Stomach (tissue), 4 donors: ENCODE measurements at regions not wholly inside any gene's neighbourhood (a gene's known extent, or its start where the extent isn't known, plus 50 kb on each side); places are given as distances from the start of the nearest gene placed in this dataset.

Source experiments
- POLR2AphosphoS5 ChIP-seq, 3 donors: sonication (generic); formaldehyde crosslinking; IDR thresholded peaks; one replicate each; pipeline ENCODE4 v1.6.1; 2016; ENCODE audit warnings: antibody characterized with exemption in 3 of 3
- TF ChIP-seq, protein P1 (sequence below), 7 experiments: fragments of 450-650 bp in 4 of 7; fragments of 200-600 bp in 3 of 7; sonication (generic) in 3 of 7; IDR thresholded peaks; one replicate each; pipeline ENCODE4 v1.5.1; 2016 to 2019; ENCODE audit warnings: antibody characterized with exemption in 7 of 7, control low read depth in 2 of 7, mild to moderate bottlenecking in 1 of 7

DNA sequence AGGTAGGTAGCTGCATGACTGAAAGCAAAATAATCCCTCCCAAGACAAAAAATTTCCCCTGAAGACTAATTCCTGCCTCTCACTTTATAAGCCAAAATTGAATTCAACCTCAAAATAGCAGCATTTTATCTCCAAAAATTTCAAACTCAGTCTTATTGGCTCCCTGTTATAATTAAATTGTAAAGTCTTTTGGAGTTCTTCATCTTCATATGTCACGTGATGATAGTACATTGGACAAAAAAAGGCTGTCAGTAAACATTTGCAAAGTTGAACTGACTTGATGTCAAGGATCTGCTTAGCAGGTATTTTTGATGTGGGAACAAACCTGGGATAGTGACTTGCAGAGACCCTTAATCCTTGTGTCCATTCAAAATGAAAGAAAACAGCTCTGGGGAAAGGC lies 98.4 kb upstream of the SPRED1 start:
- TF ChIP-seq, protein P1, sequence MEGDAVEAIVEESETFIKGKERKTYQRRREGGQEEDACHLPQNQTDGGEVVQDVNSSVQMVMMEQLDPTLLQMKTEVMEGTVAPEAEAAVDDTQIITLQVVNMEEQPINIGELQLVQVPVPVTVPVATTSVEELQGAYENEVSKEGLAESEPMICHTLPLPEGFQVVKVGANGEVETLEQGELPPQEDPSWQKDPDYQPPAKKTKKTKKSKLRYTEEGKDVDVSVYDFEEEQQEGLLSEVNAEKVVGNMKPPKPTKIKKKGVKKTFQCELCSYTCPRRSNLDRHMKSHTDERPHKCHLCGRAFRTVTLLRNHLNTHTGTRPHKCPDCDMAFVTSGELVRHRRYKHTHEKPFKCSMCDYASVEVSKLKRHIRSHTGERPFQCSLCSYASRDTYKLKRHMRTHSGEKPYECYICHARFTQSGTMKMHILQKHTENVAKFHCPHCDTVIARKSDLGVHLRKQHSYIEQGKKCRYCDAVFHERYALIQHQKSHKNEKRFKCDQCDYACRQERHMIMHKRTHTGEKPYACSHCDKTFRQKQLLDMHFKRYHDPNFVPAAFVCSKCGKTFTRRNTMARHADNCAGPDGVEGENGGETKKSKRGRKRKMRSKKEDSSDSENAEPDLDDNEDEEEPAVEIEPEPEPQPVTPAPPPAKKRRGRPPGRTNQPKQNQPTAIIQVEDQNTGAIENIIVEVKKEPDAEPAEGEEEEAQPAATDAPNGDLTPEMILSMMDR (IDR thresholded peaks at IDR 0.05): no peak
- TF ChIP-seq POLR2AphosphoS5 (IDR thresholded peaks at IDR 0.05): no peak
